Ovary (tissue), 7 donors: ENCODE measurements at regions not wholly inside any gene's neighbourhood (a gene's known extent, or its start where the extent isn't known, plus 50 kb on each side); places are given as distances from the start of the nearest gene placed in this dataset.
"Not testable (repeated sequence)": the region's sequence is repeated elsewhere in the genome, so short reads cannot be mapped to it uniquely, and the experiment has no call there.

Source experiments
- DNase-seq, 5 donors: peaks; one replicate each; pipeline ENCODE4 v3.0.0-alpha.2; 2019 to 2020
- H3K27ac ChIP-seq, 2 donors: fragments of 200-600 bp; one replicate each; pipeline versions ENCODE4 v1.5.1 to v1.8.0; 2019 to 2022
- H3K27me3 ChIP-seq: fragments of 200-600 bp; one replicate; pipeline ENCODE4 v1.8.0; 2022
- H3K36me3 ChIP-seq: fragments of 200-600 bp; sonication (generic); one replicate; pipeline ENCODE4 v1.5.1; 2019
- H3K4me1 ChIP-seq: one replicate; pipeline ENCODE4 v1.8.1; 2013; ENCODE audit warnings: mild to moderate bottlenecking, moderate library complexity; ENCODE audit not compliant: insufficient read depth
- H3K4me3 ChIP-seq: fragments of 200-600 bp; sonication (generic); one replicate; pipeline ENCODE4 v1.5.1; 2017
- H3K9me3 ChIP-seq, 2 donors: fragments of 200-600 bp in 1 of 2; sonication (generic) in 1 of 2; one replicate each; pipeline versions ENCODE4 v1.5.1 to v1.8.1; 2013 to 2019; ENCODE audit warnings: mild to moderate bottlenecking in 1 of 2, moderate library complexity in 1 of 2
- CTCF ChIP-seq, 3 donors: fragments of 450-650 bp in 2 of 3; fragments of 200-600 bp in 1 of 3; IDR thresholded peaks; one replicate each; pipeline versions ENCODE4 v1.5.1 to v1.8.0; 2016 to 2022; ENCODE audit warnings: antibody characterized with exemption in 3 of 3, mild to moderate bottlenecking in 1 of 3
- EP300 ChIP-seq: sonication (generic); formaldehyde crosslinking; IDR thresholded peaks from one replicate; pipeline ENCODE4 v1.6.1; 2017; ENCODE audit warnings: antibody characterized with exemption
- POLR2A ChIP-seq: fragments of 450-650 bp; IDR thresholded peaks from one replicate; pipeline ENCODE4 v1.6.1; 2017; ENCODE audit warnings: antibody characterized with exemption, mild to moderate bottlenecking, moderate library complexity
- WGBS, 3 donors: extraction: QIAGEN DNeasy Blood & Tissue Kit in 1 of 3; methylation state at CpG; one replicate each; pipeline versions ENCODE4 v1.1.5 to v1.1.7; 2013 to 2017; 5-methylcytosine and 5-hydroxymethylcytosine counted together
- intact Hi-C, 4 donors: fragments of 100-400 bp; cut with DNase I; formaldehyde crosslinking; loops; one replicate each; pipeline versions ENCODE4 v1.11.0 to v1.15.1; 2022 to 2023
- donor health status: DM: no; HTN: no; CAD: no; lungs with moderate emphysema.
- donor health status: DM: no; HTN: no; CAD: no.
- donor health status: Bipolar disorder and iron deficiency.
- donor health status: DM: no; HTN: no; CAD: no.
- donor health status: DM: yes; HTN: yes; CAD: no.

DNA sequence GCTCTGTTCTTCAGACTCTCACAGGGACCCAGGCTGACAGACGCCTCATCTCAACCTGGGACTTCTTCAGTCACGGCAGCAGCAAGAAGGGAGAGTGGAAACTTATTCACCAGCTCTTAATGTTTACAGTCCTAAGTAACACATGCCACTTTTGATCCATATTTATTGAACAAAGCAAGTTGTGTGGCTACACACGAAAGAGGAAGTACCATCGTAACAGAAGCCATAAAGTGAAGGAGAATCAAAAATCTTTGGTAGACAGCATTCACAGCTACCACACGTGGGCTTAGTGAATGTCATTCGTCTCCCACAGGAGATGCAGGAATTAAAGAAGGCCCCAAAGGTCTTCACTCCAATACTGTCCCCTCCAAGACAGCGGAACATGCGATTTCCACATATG, 582.6 kb downstream of the CETN3 start:
- Histone ChIP-seq H3K4me3 (no peak overlapping the region), H3K27ac (no peak overlapping the region)
- WGBS, 3 donors = 85 to 90% (median 88%) methylated on average over 8 of the region's 8 CpGs

DNA sequence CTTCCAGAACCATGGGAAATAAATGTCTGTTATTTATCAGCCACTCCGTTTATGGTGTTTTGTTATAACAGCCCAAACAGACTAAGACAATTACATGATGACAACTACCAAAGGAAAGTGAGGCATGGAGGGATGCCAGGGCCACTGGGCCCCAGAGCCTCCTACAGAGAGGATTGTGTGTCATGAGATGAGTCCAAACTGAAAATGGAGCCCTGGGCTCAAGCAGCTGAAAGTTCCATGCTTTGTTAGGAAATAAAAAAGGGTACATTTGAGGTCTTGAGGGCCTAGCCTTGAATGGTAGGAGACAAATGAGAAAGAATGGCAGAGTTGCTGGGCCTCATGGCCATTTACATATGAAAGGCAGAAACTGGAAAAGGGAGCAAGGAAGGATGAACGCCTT, 586.5 kb downstream of the CETN3 start:
- Histone ChIP-seq H3K4me3 (no peak overlapping the region), H3K9me3 (no peaks in the 10 kb centered on the region), H3K27ac (no peak overlapping the region), H3K27me3 (no peaks in the 10 kb centered on the region), H3K4me1 (no peaks in the 10 kb centered on the region), H3K36me3 (no peaks in the 10 kb centered on the region)
- intact Hi-C loops = no loop called here
- WGBS, 3 donors = 86 to 91% (median 88%) methylated on average over 2 of the region's 2 CpGs
- TF ChIP-seq CTCF (IDR thresholded peaks at IDR 0.05) (no peak), POLR2A (no peak), EP300 (no peak)
- DNase-seq = no peak

More for the DNA sequence above, 582.6 kb downstream of the CETN3 start:
- no peak for DNase-seq
- Histone ChIP-seq H3K27me3 (no peaks in the 10 kb centered on the region), H3K4me1 (no peaks in the 10 kb centered on the region), H3K9me3 (no peaks in the 10 kb centered on the region), H3K36me3 (no peaks in the 10 kb centered on the region)
- TF ChIP-seq EP300 (no peak), CTCF (IDR thresholded peaks at IDR 0.05) (no peak), POLR2A (no peak)
- intact Hi-C loops = no loop called here

GRCh38 chr5:89817841-89818240, 591.7 kb downstream of the CETN3 start:
- TF ChIP-seq EP300 (no peak), POLR2A (no peak), CTCF (IDR thresholded peaks at IDR 0.05) (no peak)
- Histone ChIP-seq H3K9me3 (no peaks in the 10 kb centered on the region), H3K27ac (no peak overlapping the region), H3K4me3 (no peak overlapping the region), H3K27me3 (no peaks in the 10 kb centered on the region), H3K36me3 (no peaks in the 10 kb centered on the region), H3K4me1 (no peaks in the 10 kb centered on the region)
- 45 to 61% (median 60%) methylated on average over 4 of the region's 4 CpGs for WGBS, 3 donors
- intact Hi-C loops = no loop called here
- no peak for DNase-seq

DNA sequence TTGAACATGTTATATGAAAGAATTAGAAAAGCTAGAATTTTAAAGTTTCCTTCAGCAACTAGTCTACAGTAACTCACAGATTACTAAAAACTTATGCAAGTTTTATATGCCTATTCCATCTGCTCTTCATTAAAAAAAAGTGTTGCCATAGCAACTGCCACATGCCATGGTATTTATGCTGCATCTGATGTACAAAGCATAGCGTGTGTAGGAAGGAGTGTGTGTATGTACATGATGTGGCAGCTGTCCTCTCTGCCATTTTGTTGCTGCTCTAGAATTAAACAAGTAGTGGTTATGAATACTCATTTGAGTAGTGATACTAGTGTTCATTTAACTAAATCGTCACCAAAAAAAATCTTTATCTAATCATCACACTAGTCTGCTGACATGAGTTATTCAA, 593.5 kb downstream of the CETN3 start:
- Histone ChIP-seq H3K4me3 (no peak overlapping the region), H3K4me1 (no peaks in the 10 kb centered on the region), H3K27me3 (no peaks in the 10 kb centered on the region), H3K27ac (no peak overlapping the region), H3K9me3 (no peaks in the 10 kb centered on the region), H3K36me3 (no peaks in the 10 kb centered on the region)
- intact Hi-C loops = no loop called here
- whole genome bisulfite sequencing, 3 donors = 74 to 86% (median 79%) methylated on average over 2 of the region's 2 CpGs
- TF ChIP-seq POLR2A (no peak), CTCF (IDR thresholded peaks at IDR 0.05) (no peak), EP300 (no peak)
- DNase-seq = no peak

DNA sequence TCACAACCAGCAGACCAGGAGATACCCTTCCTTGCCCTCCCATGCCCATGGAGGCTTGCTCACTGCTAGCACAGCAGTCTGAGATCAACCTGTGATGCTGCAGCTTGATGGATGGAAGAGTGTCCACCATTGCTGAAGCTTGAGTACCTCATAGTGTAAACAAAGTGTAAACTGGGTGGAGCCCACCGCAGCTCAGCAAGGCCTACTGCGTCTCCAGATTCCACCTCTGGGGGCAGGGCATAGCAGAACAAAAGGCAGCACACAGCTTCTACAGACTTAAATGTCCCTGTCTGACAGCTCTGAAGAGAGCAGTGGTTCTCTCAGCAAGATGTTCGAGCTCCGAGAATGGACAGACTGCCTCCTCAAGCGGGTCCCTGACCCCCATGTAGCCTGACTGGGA, 608.8 kb downstream of the CETN3 start:
- H3K36me3 ChIP-seq, H3K4me1 ChIP-seq, H3K27ac ChIP-seq, intact Hi-C loops, DNase-seq, H3K4me3 ChIP-seq, H3K9me3 ChIP-seq, H3K27me3 ChIP-seq: not testable (repeated sequence)
- 82 to 89% (median 87%) methylated on average over 5 of the region's 5 CpGs for WGBS, 3 donors

GRCh38 chr5:89794504-89794903, 615.1 kb downstream of the CETN3 start:
- intact Hi-C loops, H3K36me3 ChIP-seq: not testable (repeated sequence)
- WGBS, 3 donors = 95 to 96% (median 95%) methylated on average over 6 of the region's 6 CpGs

DNA sequence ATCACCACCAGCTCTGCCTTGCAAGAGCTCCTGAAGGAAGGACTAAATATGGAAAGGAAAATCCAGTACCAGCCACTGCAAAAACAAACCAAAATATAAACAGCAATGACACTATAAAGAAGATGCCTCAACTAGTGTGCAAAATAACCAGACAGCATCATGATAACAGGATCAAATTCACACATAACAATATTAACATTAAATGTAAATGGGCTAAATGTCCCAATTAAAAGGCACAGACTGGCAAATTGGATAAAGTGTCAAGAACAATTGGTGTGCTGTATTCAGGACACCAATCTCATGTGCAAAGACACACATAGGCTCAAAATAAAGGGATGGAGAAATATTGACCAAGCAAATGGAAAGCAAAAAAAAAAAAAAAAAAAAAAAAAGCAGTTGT, 629.8 kb downstream of the CETN3 start:
- H3K27ac ChIP-seq, H3K9me3 ChIP-seq, H3K4me1 ChIP-seq, H3K27me3 ChIP-seq, H3K36me3 ChIP-seq, intact Hi-C loops, DNase-seq, H3K4me3 ChIP-seq: not testable (repeated sequence)

More at GRCh38 chr5:89794504-89794903, 615.1 kb downstream of the CETN3 start:
- not testable (repeated sequence) for H3K9me3 ChIP-seq, DNase-seq, H3K4me1 ChIP-seq, H3K27me3 ChIP-seq, H3K27ac ChIP-seq, H3K4me3 ChIP-seq
